ENCODE measurements at regions not wholly inside any gene's neighbourhood (a gene's known extent, or its start where the extent isn't known, plus 50 kb on each side); places are given as distances from the start of the nearest gene placed in this dataset.

DNA sequence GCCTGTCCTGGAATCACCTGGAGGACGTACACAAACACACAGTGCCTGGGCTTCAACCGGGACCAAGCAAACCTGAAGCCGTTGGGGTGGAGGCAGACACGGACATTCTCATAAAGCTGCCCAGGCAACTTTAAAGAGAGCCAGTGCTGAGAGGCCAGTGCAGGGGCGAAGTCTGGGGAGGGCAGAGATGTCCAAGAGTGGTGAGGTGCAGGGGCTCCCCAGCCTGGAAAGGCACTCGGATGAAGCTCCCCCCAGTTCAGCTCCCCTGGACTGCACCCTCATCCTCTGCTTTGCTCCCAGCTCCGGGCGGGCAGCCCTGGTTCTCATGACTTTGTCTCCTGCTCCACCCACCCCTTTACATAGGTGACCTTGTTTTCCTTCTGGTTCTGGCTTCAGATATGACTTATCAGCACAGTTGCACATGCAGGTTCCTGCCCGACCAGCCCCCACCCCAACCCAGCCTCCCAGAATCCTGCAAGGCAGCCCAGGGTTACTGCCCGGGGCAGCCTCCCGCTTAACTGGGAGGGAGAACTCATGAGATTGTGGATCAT lies 60.8 kb upstream of the EEPD1 start (continued):
- 0 out of 2 replicates have a peak, but pooled peaks have one; percentile 23 for TF ChIP-seq CREM (IDR thresholded peaks at IDR 0.05; ENCODE audit: low read depth)
- peak; percentile 93 for TF ChIP-seq ARID1B (IDR thresholded peaks at IDR 0.05)
- TF ChIP-seq, protein P1, sequence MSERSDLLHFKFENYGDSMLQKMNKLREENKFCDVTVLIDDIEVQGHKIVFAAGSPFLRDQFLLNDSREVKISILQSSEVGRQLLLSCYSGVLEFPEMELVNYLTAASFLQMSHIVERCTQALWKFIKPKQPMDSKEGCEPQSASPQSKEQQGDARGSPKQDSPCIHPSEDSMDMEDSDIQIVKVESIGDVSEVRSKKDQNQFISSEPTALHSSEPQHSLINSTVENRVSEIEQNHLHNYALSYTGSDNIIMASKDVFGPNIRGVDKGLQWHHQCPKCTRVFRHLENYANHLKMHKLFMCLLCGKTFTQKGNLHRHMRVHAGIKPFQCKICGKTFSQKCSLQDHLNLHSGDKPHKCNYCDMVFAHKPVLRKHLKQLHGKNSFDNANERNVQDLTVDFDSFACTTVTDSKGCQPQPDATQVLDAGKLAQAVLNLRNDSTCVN (CRISPR knock-in tag; IDR thresholded peaks at IDR 0.05): no peak
- TF ChIP-seq, protein P2, sequence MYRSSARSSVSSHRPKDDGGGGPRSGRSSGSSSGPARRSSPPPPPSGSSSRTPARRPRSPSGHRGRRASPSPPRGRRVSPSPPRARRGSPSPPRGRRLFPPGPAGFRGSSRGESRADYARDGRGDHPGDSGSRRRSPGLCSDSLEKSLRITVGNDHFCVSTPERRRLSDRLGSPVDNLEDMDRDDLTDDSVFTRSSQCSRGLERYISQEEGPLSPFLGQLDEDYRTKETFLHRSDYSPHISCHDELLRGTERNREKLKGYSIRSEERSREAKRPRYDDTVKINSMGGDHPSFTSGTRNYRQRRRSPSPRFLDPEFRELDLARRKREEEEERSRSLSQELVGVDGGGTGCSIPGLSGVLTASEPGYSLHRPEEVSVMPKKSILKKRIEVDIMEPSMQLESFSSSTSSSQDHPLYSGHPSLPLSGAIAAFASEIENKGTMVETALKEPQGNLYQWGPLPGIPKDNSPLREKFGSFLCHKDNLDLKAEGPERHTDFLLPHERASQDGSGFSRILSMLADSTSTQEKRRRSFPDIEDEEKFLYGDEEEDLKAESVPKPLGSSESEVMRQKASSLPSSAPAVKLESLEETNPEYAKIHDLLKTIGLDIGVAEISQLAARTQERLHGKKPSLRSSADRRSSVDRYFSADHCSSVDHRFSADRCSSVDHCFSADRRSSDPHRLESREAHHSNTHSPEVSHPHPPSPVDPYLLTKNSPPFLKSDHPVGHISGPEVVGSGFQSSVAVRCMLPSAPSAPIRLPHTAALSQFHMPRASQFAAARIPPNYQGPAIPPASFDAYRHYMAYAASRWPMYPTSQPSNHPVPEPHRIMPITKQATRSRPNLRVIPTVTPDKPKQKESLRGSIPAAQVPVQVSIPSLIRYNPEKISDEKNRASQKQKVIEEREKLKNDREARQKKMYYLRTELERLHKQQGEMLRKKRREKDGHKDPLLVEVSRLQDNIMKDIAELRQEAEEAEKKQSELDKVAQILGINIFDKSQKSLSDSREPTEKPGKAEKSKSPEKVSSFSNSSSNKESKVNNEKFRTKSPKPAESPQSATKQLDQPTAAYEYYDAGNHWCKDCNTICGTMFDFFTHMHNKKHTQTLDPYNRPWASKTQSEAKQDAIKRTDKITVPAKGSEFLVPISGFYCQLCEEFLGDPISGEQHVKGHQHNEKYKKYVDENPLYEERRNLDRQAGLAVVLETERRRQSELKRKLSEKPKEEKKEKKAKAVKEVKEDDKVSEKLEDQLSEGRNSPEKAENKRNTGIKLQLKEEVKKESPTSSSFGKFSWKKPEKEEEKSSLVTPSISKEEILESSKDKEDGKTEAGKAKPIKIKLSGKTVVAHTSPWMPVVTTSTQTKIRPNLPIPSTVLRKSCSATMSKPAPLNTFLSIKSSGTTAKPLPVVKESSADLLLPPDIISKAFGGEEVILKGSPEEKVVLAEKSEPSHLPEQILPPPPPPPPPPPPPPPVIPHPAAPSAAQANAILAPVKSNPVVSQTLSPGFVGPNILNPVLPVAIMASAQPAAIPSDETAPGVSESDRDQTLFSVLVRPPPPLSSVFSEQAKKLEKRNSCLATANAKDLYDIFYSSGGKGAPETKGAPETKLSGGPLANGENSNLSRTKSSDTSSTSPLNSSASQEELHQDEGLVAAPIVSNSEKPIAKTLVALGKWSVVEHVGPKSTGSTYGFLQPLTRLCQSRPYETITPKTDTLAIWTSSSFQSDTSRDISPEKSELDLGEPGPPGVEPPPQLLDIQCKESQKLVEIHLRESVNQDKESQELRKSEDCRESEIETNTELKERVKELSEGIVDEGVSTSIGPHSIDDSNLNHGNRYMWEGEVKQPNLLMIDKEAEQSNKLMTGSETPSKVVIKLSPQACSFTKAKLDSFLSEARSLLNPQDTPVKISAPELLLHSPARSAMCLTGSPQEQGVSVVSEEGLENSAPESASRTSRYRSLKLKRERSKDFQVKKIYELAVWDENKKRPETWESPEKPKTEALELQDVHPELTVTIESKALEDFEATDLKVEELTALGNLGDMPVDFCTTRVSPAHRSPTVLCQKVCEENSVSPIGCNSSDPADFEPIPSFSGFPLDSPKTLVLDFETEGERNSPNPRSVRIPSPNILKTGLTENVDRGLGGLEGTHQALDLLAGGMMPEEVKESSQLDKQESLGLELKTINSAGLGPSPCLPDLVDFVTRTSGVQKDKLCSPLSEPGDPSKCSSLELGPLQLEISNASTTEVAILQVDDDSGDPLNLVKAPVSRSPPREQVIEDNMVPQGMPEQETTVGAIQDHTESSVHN (IDR thresholded peaks at IDR 0.05; ENCODE audit: borderline replicate concordance in 1 of 2, low read depth in 1 of 2): no peak
- no peak for TF ChIP-seq MXI1 (IDR thresholded peaks at IDR 0.05; ENCODE audit: low read depth, low read length)
- no peak for TF ChIP-seq ZNF253 (CRISPR knock-in tag; conservative IDR thresholded peaks at IDR 0.05)
- TF ChIP-seq C11orf30 (IDR thresholded peaks at IDR 0.05; ENCODE audit: low read depth): 0 out of 2 replicates have a peak, but pooled peaks have one; percentile 16
- TF ChIP-seq, protein P3, sequence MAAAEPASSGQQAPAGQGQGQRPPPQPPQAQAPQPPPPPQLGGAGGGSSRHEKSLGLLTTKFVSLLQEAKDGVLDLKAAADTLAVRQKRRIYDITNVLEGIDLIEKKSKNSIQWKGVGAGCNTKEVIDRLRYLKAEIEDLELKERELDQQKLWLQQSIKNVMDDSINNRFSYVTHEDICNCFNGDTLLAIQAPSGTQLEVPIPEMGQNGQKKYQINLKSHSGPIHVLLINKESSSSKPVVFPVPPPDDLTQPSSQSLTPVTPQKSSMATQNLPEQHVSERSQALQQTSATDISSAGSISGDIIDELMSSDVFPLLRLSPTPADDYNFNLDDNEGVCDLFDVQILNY (CRISPR knock-in tag; IDR thresholded peaks at IDR 0.05): no peak
- TF ChIP-seq ZNF263 (CRISPR knock-in tag; IDR thresholded peaks at IDR 0.05; ENCODE audit: borderline replicate concordance): no peak
- no peak for TF ChIP-seq NUFIP1 (IDR thresholded peaks at IDR 0.05; ENCODE audit: partially characterized antibody)
- TF ChIP-seq TOE1 (IDR thresholded peaks at IDR 0.05; ENCODE audit: borderline replicate concordance): 0 out of 2 replicates have a peak, but pooled peaks have one; percentile 35
- TF ChIP-seq TOE1 (CRISPR knock-in tag; IDR thresholded peaks at IDR 0.05; ENCODE audit: borderline replicate concordance, low read depth): no peak
- TF ChIP-seq BRF1 (IDR thresholded peaks at IDR 0.05; ENCODE audit: borderline replicate concordance, extremely low read depth, insufficient read length): no peak
- no peak for TF ChIP-seq ZNF165 (CRISPR knock-in tag; IDR thresholded peaks at IDR 0.05; ENCODE audit: borderline replicate concordance)
- peak; percentile 49; the same call in 1 of the 2 replicates for TF ChIP-seq DMBX1 (CRISPR knock-in tag; IDR thresholded peaks at IDR 0.05; ENCODE audit: borderline replicate concordance)
- peak; percentile 48 to 72; a peak in 3 of 4 replicates for TF ChIP-seq TBL1XR1 (IDR thresholded peaks at IDR 0.05; ENCODE audit: low read length in 2 of 2)
- peak; percentile 45; the same call in 1 of the 2 replicates for TF ChIP-seq CXXC5 (CRISPR knock-in tag; IDR thresholded peaks at IDR 0.05)
- TF ChIP-seq PHF20 (IDR thresholded peaks at IDR 0.05; ENCODE audit: partially characterized antibody): no peak
- no peak for TF ChIP-seq TSC22D4 (tag; IDR thresholded peaks at IDR 0.05)
- TF ChIP-seq CSDE1 (IDR thresholded peaks at IDR 0.05): no peak
